OCI-LY3 (cell line): ENCODE measurements at regions not wholly inside any gene's neighbourhood (a gene's known extent, or its start where the extent isn't known, plus 50 kb on each side); places are given as distances from the start of the nearest gene placed in this dataset.

Source experiments
- H2AFZ ChIP-seq: fragments of 200-600, 300-600 bp; shearing (Covaris generic); 2 replicates; pipeline ENCODE4 v1.6.0; 2014; ENCODE audit warnings: antibody characterized with exemption, low read depth, low read length
- H3K27ac ChIP-seq: fragments of 200-600, 300-600 bp; sonication (generic); 2 replicates; pipeline ENCODE4 v1.5.1; 2014; ENCODE audit warnings: mild to moderate bottlenecking, low read length, moderate library complexity, mixed read lengths
- H3K27me3 ChIP-seq: fragments of 200-600, 300-600 bp; sonication (generic); 2 replicates; pipeline ENCODE4 v1.6.1; 2014; ENCODE audit warnings: low read depth, low read length, mixed read lengths
- H3K36me3 ChIP-seq: fragments of 200-600, 300-600 bp; sonication (generic); replicated peaks from 2 replicates; pipeline ENCODE3; 2014; ENCODE audit warnings: low read depth, low read length, mixed read lengths
- H3K4me1 ChIP-seq: fragments of 300-600, 200-600 bp; sonication (generic); 2 replicates; pipeline ENCODE4 v1.6.1; 2014; ENCODE audit warnings: low read length, mixed read lengths
- H3K4me2 ChIP-seq: fragments of 200-600, 300-600 bp; sonication (generic); 2 replicates; pipeline ENCODE4 v1.6.1; 2014; ENCODE audit warnings: low read length, mixed read lengths
- H3K4me3 ChIP-seq: fragments of 300-600, 200-600 bp; sonication (generic); 2 replicates; pipeline ENCODE4 v1.5.1; 2014; ENCODE audit warnings: antibody characterized with exemption, mild to moderate bottlenecking, low read length, moderate library complexity
- H3K79me2 ChIP-seq: fragments of 300-600, 200-600 bp; shearing (Covaris generic); 2 replicates; pipeline ENCODE4 v1.6.1; 2014; ENCODE audit warnings: mild to moderate bottlenecking, low read length, mixed read lengths
- H3K9ac ChIP-seq: fragments of 300-600, 200-600 bp; shearing (Covaris generic); 2 replicates; pipeline ENCODE4 v1.6.0; 2014; ENCODE audit warnings: mild to moderate bottlenecking, low read length, moderate library complexity
- H3K9me3 ChIP-seq: fragments of 200-600, 300-600 bp; shearing (Covaris generic); 2 replicates; pipeline ENCODE4 v1.6.1; 2014; ENCODE audit warnings: low read length, mixed read lengths; ENCODE audit not compliant: insufficient read depth
- H4K20me1 ChIP-seq: fragments of 200-600, 300-600 bp; sonication (generic); 2 replicates; pipeline ENCODE4 v1.6.1; 2016; ENCODE audit warnings: low read length, mixed read lengths; ENCODE audit not compliant: insufficient read depth
- CTCF ChIP-seq: fragments of 200-600, 300-600 bp; sonication (generic); IDR thresholded peaks from 2 replicates; pipeline ENCODE4 v1.5.1; 2014; ENCODE audit warnings: antibody characterized with exemption, low read length, low read depth
- EZH2phosphoT487 ChIP-seq: fragments of 200-600 bp; shearing (Covaris generic); IDR thresholded peaks from 2 replicates; pipeline ENCODE4 v1.6.1; 2018; ENCODE audit warnings: antibody characterized with exemption, mixed run types, low read depth

GRCh38 chrX:25646156-25646555, 492.0 kb upstream of the MAGEB18 start:
- TF ChIP-seq CTCF, result no peak
- TF ChIP-seq EZH2phosphoT487, result no peak
- H3K9me3 ChIP-seq, result no peaks in the 10 kb centered on the region
- H3K9ac ChIP-seq, result no peak overlapping the region
- no peaks in the 10 kb centered on the region for H3K4me1 ChIP-seq
- no peak overlapping the region for H3K4me3 ChIP-seq
- no peak overlapping the region for H3K4me2 ChIP-seq
- H3K27me3 ChIP-seq, result no peaks in the 10 kb centered on the region
- no peak overlapping the region for H3K27ac ChIP-seq
- no peaks in the 10 kb centered on the region for H3K79me2 ChIP-seq
- H2AFZ ChIP-seq, result no peak overlapping the region
- no peaks in the 10 kb centered on the region for H3K36me3 ChIP-seq
- no peaks in the 10 kb centered on the region for H4K20me1 ChIP-seq

GRCh38 chrX:25648790-25649189, 489.4 kb upstream of the MAGEB18 start:
- no peaks in the 10 kb centered on the region for H3K36me3 ChIP-seq
- H3K27ac ChIP-seq, result no peak overlapping the region

GRCh38 chrX:25650216-25650820, 487.8 kb upstream of the MAGEB18 start:
- Histone ChIP-seq H3K4me2 (no peak overlapping the region), H3K4me1 (no peaks in the 10 kb centered on the region), H3K27ac (no peak overlapping the region), H3K27me3 (no peaks in the 10 kb centered on the region), H3K36me3 (no peaks in the 10 kb centered on the region), H3K79me2 (no peaks in the 10 kb centered on the region), H3K9me3 (no peaks in the 10 kb centered on the region), H3K9ac (no peak overlapping the region), H2AFZ (no peak overlapping the region), H4K20me1 (no peaks in the 10 kb centered on the region), H3K4me3 (no peak overlapping the region)
- TF ChIP-seq CTCF (no peak), EZH2phosphoT487 (no peak)

More at GRCh38 chrX:25648790-25649189, 489.4 kb upstream of the MAGEB18 start:
- no peak for TF ChIP-seq EZH2phosphoT487
- no peak for TF ChIP-seq CTCF
- no peak overlapping the region for H3K4me2 ChIP-seq
- no peak overlapping the region for H3K9ac ChIP-seq
- no peaks in the 10 kb centered on the region for H3K4me1 ChIP-seq
- H3K4me3 ChIP-seq, result no peak overlapping the region
- H4K20me1 ChIP-seq, result no peaks in the 10 kb centered on the region
- H3K27me3 ChIP-seq, result no peaks in the 10 kb centered on the region
- H3K79me2 ChIP-seq, result no peaks in the 10 kb centered on the region
- no peaks in the 10 kb centered on the region for H3K9me3 ChIP-seq
- no peak overlapping the region for H2AFZ ChIP-seq

GRCh38 chrX:25659317-25659716, 478.8 kb upstream of the MAGEB18 start:
- no peaks in the 10 kb centered on the region for H3K9me3 ChIP-seq
- H2AFZ ChIP-seq, result no peak overlapping the region
- no peaks in the 10 kb centered on the region for H4K20me1 ChIP-seq
- TF ChIP-seq CTCF (no peak), EZH2phosphoT487 (no peak)
- no peaks in the 10 kb centered on the region for H3K4me1 ChIP-seq
- H3K36me3 ChIP-seq, result no peaks in the 10 kb centered on the region
- H3K4me3 ChIP-seq, result no peak overlapping the region
- no peak overlapping the region for H3K4me2 ChIP-seq
- H3K27ac ChIP-seq, result no peak overlapping the region
- no peak overlapping the region for H3K9ac ChIP-seq
- no peaks in the 10 kb centered on the region for H3K79me2 ChIP-seq
- H3K27me3 ChIP-seq, result no peaks in the 10 kb centered on the region
